MCF 10A (cell line): ENCODE measurements at regions not wholly inside any gene's neighbourhood (a gene's known extent, or its start where the extent isn't known, plus 50 kb on each side); places are given as distances from the start of the nearest gene placed in this dataset.

Experiments
- BruUV-seq: library from RNA; stranded (reverse); fragments of 400-500 nt; replicated peaks from 2 replicates; lab custom pipeline; 2021; lab: Mats Ljungman, UMichigan
- CTCF ChIA-PET: fragments of 300-600 bp; sonication (Branson Sonifier 250); formaldehyde crosslinking; extraction: SDS; loops from one replicate; lab custom pipeline; 2021; ENCODE audit warnings: antibody characterized with exemption, inconsistent platforms; lab: Yijun Ruan, JAX
- POLR2A ChIA-PET: fragments of 300-600, 350-650 bp; sonication (Branson Sonifier 250); formaldehyde crosslinking; extraction: SDS; loops from one replicate; lab custom pipeline; 2020; ENCODE audit warnings: antibody characterized with exemption, inconsistent platforms; lab: Yijun Ruan, JAX
- DNase-seq: peaks from one replicate; pipeline ENCODE4 v3.0.0-alpha.2; 2018; ENCODE audit not compliant: unreplicated experiment
- H3K27ac Mint-ChIP-seq: one replicate; pipeline ENCODE4 v1.8.0; 2022; ENCODE audit warnings: mild to moderate bottlenecking, low read depth, mixed read lengths; ENCODE audit not compliant: unreplicated experiment
- H3K27me3 Mint-ChIP-seq: one replicate; pipeline ENCODE4 v1.8.0; 2022; ENCODE audit warnings: mixed read lengths; ENCODE audit not compliant: insufficient read depth, unreplicated experiment
- H3K36me3 Mint-ChIP-seq: one replicate; pipeline ENCODE4 v1.8.0; 2022; ENCODE audit warnings: mild to moderate bottlenecking, moderate library complexity, mixed read lengths; ENCODE audit not compliant: insufficient read depth, unreplicated experiment
- H3K4me1 Mint-ChIP-seq: one replicate; pipeline ENCODE4 v1.8.0; 2022; ENCODE audit warnings: mixed read lengths; ENCODE audit not compliant: insufficient read depth, unreplicated experiment
- H3K4me3 Mint-ChIP-seq: one replicate; pipeline ENCODE4 v1.8.0; 2022; ENCODE audit warnings: mild to moderate bottlenecking, moderate library complexity, mixed read lengths; ENCODE audit not compliant: unreplicated experiment
- H3K9me3 Mint-ChIP-seq: one replicate; pipeline ENCODE4 v1.8.0; 2022; ENCODE audit warnings: mixed read lengths; ENCODE audit not compliant: unreplicated experiment
- CTCF ChIP-seq: fragments of 200-600 bp; IDR thresholded peaks from one replicate; pipeline ENCODE4 v1.8.0; 2022; ENCODE audit warnings: antibody characterized with exemption, mild to moderate bottlenecking; ENCODE audit not compliant: unreplicated experiment
- intact Hi-C: fragments of 100-400 bp; cut with micrococcal nuclease; formaldehyde crosslinking; loops from 2 replicates; pipeline ENCODE4 v1.14.1; 2022

GRCh38 chr5:28788954-28789353 lies 1750.6 kb upstream of the CDH9 start:
- Mint-ChIP-seq H3K27ac (no peak overlapping the region), H3K27me3 (no peaks in the 10 kb centered on the region), H3K4me1 (no peaks in the 10 kb centered on the region), H3K36me3 (no peaks in the 10 kb centered on the region), H3K9me3 (no peaks in the 10 kb centered on the region), H3K4me3 (no peak overlapping the region)
- ChIA-PET CTCF (no interaction called here), POLR2A (no interaction called here)
- intact Hi-C loops = no loop called here
- TF ChIP-seq CTCF = no peak
- DNase-seq = no peak
- BruUV-seq = no TSS peak

GRCh38 chr5:28780083-28780692 lies 1741.8 kb upstream of the CDH9 start:
- no peaks in the 10 kb centered on the region for H3K36me3 Mint-ChIP-seq
- no peaks in the 10 kb centered on the region for H3K9me3 Mint-ChIP-seq
- no peaks in the 10 kb centered on the region for H3K27me3 Mint-ChIP-seq
- CTCF ChIA-PET = interaction anchor here (3.4 kb wide), 1 partner anchor 116 kb away, joined by 32 read pairs; no protein-coding TSS in a partner anchor
- no peak for TF ChIP-seq CTCF
- DNase-seq = no peak
- H3K27ac Mint-ChIP-seq = no peak overlapping the region
- peaks cover 6% of the 10 kb centered on the region for H3K4me1 Mint-ChIP-seq
- intact Hi-C loops = no loop called here
- POLR2A ChIA-PET = interaction anchor here (1.1 kb wide), 1 partner anchor 18 kb away, joined by 3 read pairs; no protein-coding TSS in a partner anchor
- no peak overlapping the region for H3K4me3 Mint-ChIP-seq
- BruUV-seq = no TSS peak

GRCh38 chr5:28779161-28779754 lies 1740.9 kb upstream of the CDH9 start:
- no TSS peak for BruUV-seq
- Mint-ChIP-seq H3K9me3 (no peaks in the 10 kb centered on the region), H3K4me1 (peaks cover 6% of the 10 kb centered on the region), H3K27me3 (no peaks in the 10 kb centered on the region), H3K27ac (no peak overlapping the region), H3K4me3 (no peak overlapping the region), H3K36me3 (no peaks in the 10 kb centered on the region)
- TF ChIP-seq CTCF = peak; percentile 30
- intact Hi-C loops = loop anchor here (1.0 kb wide), 1 partner anchor 118 kb away; no protein-coding TSS in a partner anchor
- ChIA-PET POLR2A (no interaction called here), CTCF (interaction anchor here (0.6 to 3.4 kb wide), 6 partner anchors 16 to 431 kb away, joined by 3 to 32 read pairs (median 4); no protein-coding TSS in a partner anchor)
- DNase-seq = peak; percentile 42

- H3K27me3 Mint-ChIP-seq = no peaks in the 10 kb centered on the region
- ChIA-PET POLR2A (interaction anchor here (0.6 kb wide), 1 partner anchor 1806 kb away, joined by 3 read pairs; no protein-coding TSS in a partner anchor), CTCF (interaction anchor here (0.7 to 2.7 kb wide), 3 partner anchors 27 to 425 kb away, joined by 3 to 19 read pairs (median 5); no protein-coding TSS in a partner anchor)
- H3K27ac Mint-ChIP-seq = no peak overlapping the region
- DNase-seq = no peak
- intact Hi-C loops = no loop called here
- H3K4me3 Mint-ChIP-seq = no peak overlapping the region
- no TSS peak for BruUV-seq
- no peaks in the 10 kb centered on the region for H3K9me3 Mint-ChIP-seq
- TF ChIP-seq CTCF = no peak
- H3K36me3 Mint-ChIP-seq = no peaks in the 10 kb centered on the region
- no peaks in the 10 kb centered on the region for H3K4me1 Mint-ChIP-seq
Observed at GRCh38 chr5:28770307-28770706, 1731.9 kb upstream of the CDH9 start.
